KOPT-K1 (cell line): ENCODE measurements at regions not wholly inside any gene's neighbourhood (a gene's known extent, or its start where the extent isn't known, plus 50 kb on each side); places are given as distances from the start of the nearest gene placed in this dataset.

Source experiments
- H3K27ac ChIP-seq: fragments of 200-600 bp; sonication (generic); 2 replicates; pipeline ENCODE4 v1.5.1; 2016; ENCODE audit warnings: antibody characterized with exemption, mild to moderate bottlenecking, low read depth, low read length; ENCODE audit not compliant: poor library complexity, severe bottlenecking
- H3K36me3 ChIP-seq: fragments of 200-600 bp; sonication (generic); 2 replicates; pipeline ENCODE4 v1.5.1; 2017; ENCODE audit warnings: antibody characterized with exemption, mild to moderate bottlenecking, low read length, moderate library complexity; ENCODE audit not compliant: insufficient read depth
- H3K9me3 ChIP-seq: fragments of 200-600 bp; sonication (generic); 2 replicates; pipeline ENCODE4 v1.5.1; 2017; ENCODE audit warnings: antibody characterized with exemption, low read length, mild to moderate bottlenecking; ENCODE audit not compliant: insufficient read depth, poor library complexity, severe bottlenecking

GRCh38 chr2:14143435-14143834 is 489.1 kb upstream of the LRATD1 start:
- Histone ChIP-seq H3K9me3 (no peaks in the 10 kb centered on the region), H3K36me3 (no peaks in the 10 kb centered on the region), H3K27ac (no peak overlapping the region)

- Histone ChIP-seq H3K9me3 (no peaks in the 10 kb centered on the region), H3K36me3 (no peaks in the 10 kb centered on the region), H3K27ac (no peak overlapping the region)
Measured at GRCh38 chr2:14148216-14148615, 484.3 kb upstream of the LRATD1 start.

- Histone ChIP-seq H3K9me3 (no peaks in the 10 kb centered on the region), H3K36me3 (no peaks in the 10 kb centered on the region), H3K27ac (no peak overlapping the region)
Measured at GRCh38 chr2:14157816-14158215, 474.7 kb upstream of the LRATD1 start.

GRCh38 chr2:14180333-14180732 is 452.2 kb upstream of the LRATD1 start:
- no peaks in the 10 kb centered on the region for H3K36me3 ChIP-seq
- no peak overlapping the region for H3K27ac ChIP-seq
- H3K9me3 ChIP-seq = peaks cover 7% of the 10 kb centered on the region

GRCh38 chr2:14182227-14182946 is 450.1 kb upstream of the LRATD1 start:
- peaks cover 7% of the 10 kb centered on the region for H3K9me3 ChIP-seq
- no peaks in the 10 kb centered on the region for H3K36me3 ChIP-seq
- no peak overlapping the region for H3K27ac ChIP-seq

GRCh38 chr2:14185906-14186305 is 446.6 kb upstream of the LRATD1 start:
- H3K36me3 ChIP-seq = no peaks in the 10 kb centered on the region
- H3K9me3 ChIP-seq = peaks cover 7% of the 10 kb centered on the region
- H3K27ac ChIP-seq = no peak overlapping the region

GRCh38 chr2:14188446-14188845 is 444.1 kb upstream of the LRATD1 start:
- no peaks in the 10 kb centered on the region for H3K9me3 ChIP-seq
- H3K27ac ChIP-seq = no peak overlapping the region
- H3K36me3 ChIP-seq = no peaks in the 10 kb centered on the region

- no peaks in the 10 kb centered on the region for H3K9me3 ChIP-seq
- no peaks in the 10 kb centered on the region for H3K36me3 ChIP-seq
- H3K27ac ChIP-seq = no peak overlapping the region
Measured at GRCh38 chr2:14189929-14190328, 442.6 kb upstream of the LRATD1 start.

GRCh38 chr2:14194233-14194632 is 438.3 kb upstream of the LRATD1 start:
- no peaks in the 10 kb centered on the region for H3K9me3 ChIP-seq
- H3K27ac ChIP-seq = no peak overlapping the region

GRCh38 chr2:14197293-14197692 is 435.2 kb upstream of the LRATD1 start:
- Histone ChIP-seq H3K36me3 (no peaks in the 10 kb centered on the region), H3K27ac (no peak overlapping the region)

More at GRCh38 chr2:14194233-14194632, 438.3 kb upstream of the LRATD1 start:
- H3K36me3 ChIP-seq = no peaks in the 10 kb centered on the region

GRCh38 chr2:14199040-14199439 is 433.5 kb upstream of the LRATD1 start:
- H3K36me3 ChIP-seq = no peaks in the 10 kb centered on the region
- H3K27ac ChIP-seq = no peak overlapping the region
- H3K9me3 ChIP-seq = no peaks in the 10 kb centered on the region

More at GRCh38 chr2:14197293-14197692, 435.2 kb upstream of the LRATD1 start:
- no peaks in the 10 kb centered on the region for H3K9me3 ChIP-seq

GRCh38 chr2:14219306-14219705 is 413.2 kb upstream of the LRATD1 start:
- Histone ChIP-seq H3K9me3 (no peaks in the 10 kb centered on the region), H3K27ac (no peak overlapping the region)

GRCh38 chr2:14220101-14220500 is 412.4 kb upstream of the LRATD1 start:
- H3K27ac ChIP-seq = no peak overlapping the region
- H3K36me3 ChIP-seq = no peaks in the 10 kb centered on the region
- no peaks in the 10 kb centered on the region for H3K9me3 ChIP-seq

More at GRCh38 chr2:14219306-14219705, 413.2 kb upstream of the LRATD1 start:
- H3K36me3 ChIP-seq = no peaks in the 10 kb centered on the region

GRCh38 chr2:14221466-14221865 is 411.1 kb upstream of the LRATD1 start:
- Histone ChIP-seq H3K27ac (no peak overlapping the region), H3K36me3 (no peaks in the 10 kb centered on the region), H3K9me3 (no peaks in the 10 kb centered on the region)

GRCh38 chr2:14223576-14223975 is 408.9 kb upstream of the LRATD1 start:
- Histone ChIP-seq H3K36me3 (no peaks in the 10 kb centered on the region), H3K9me3 (no peaks in the 10 kb centered on the region), H3K27ac (no peak overlapping the region)

GRCh38 chr2:14231391-14231898 is 401.1 kb upstream of the LRATD1 start:
- Histone ChIP-seq H3K27ac (no peak overlapping the region), H3K9me3 (no peaks in the 10 kb centered on the region), H3K36me3 (no peaks in the 10 kb centered on the region)
